ENCODE measurements at regions not wholly inside any gene's neighbourhood (a gene's known extent, or its start where the extent isn't known, plus 50 kb on each side); places are given as distances from the start of the nearest gene placed in this dataset.

GRCh38 chr6:158920311-158920905, 79.6 kb downstream of the RSPH3 start:
- TF ChIP-seq CTCF (IDR thresholded peaks at IDR 0.05) (no peak), POLR2A (IDR thresholded peaks at IDR 0.05) (no peak)
- Histone ChIP-seq H3K36me3 (ENCODE audit: low read depth, missing control alignments) (no peaks in the 10 kb centered on the region), H3K27ac (no peak overlapping the region), H3K9me3 (no peaks in the 10 kb centered on the region), H3K27me3 (no peaks in the 10 kb centered on the region), H3K4me1 (no peaks in the 10 kb centered on the region), H3K4me3 (no peak overlapping the region)
- intact Hi-C loops (cut with DNase I; ENCODE audit: low total_unique reads) = no loop called here
- DNase-seq = no peak
- 90 to 94% methylated on average over 12 to 14 of the region's 14 CpGs for WGBS, 2 donors

- TF ChIP-seq CTCF (IDR thresholded peaks at IDR 0.05) = no peak
- TF ChIP-seq POLR2A (IDR thresholded peaks at IDR 0.05) = no peak
- intact Hi-C loops (cut with DNase I; ENCODE audit: low total_unique reads) = no loop called here
- Histone ChIP-seq H3K27me3 (no peaks in the 10 kb centered on the region), H3K36me3 (ENCODE audit: low read depth, missing control alignments) (no peaks in the 10 kb centered on the region), H3K4me3 (no peak overlapping the region), H3K27ac (no peak overlapping the region), H3K9me3 (no peaks in the 10 kb centered on the region), H3K4me1 (no peaks in the 10 kb centered on the region)
- 85 to 88% methylated on average over 3 of the region's 3 CpGs for WGBS, 2 donors
- DNase-seq = no peak
Measured at GRCh38 chr6:158919865-158920264, 80.1 kb downstream of the RSPH3 start.

GRCh38 chr6:158916617-158917016, 83.4 kb downstream of the RSPH3 start:
- H3K4me1 ChIP-seq = no peaks in the 10 kb centered on the region
- intact Hi-C loops (cut with DNase I; ENCODE audit: low total_unique reads) = no loop called here
- H3K36me3 ChIP-seq (ENCODE audit: low read depth, missing control alignments) = no peaks in the 10 kb centered on the region
- H3K9me3 ChIP-seq = no peaks in the 10 kb centered on the region
- no peaks in the 10 kb centered on the region for H3K27me3 ChIP-seq
- DNase-seq = no peak
- no peak overlapping the region for H3K4me3 ChIP-seq
- TF ChIP-seq CTCF (IDR thresholded peaks at IDR 0.05) (no peak), POLR2A (IDR thresholded peaks at IDR 0.05) (no peak)
- 84 to 93% methylated on average over 11 of the region's 11 CpGs for WGBS, 2 donors
- no peak overlapping the region for H3K27ac ChIP-seq

- Histone ChIP-seq H3K27ac (no peak overlapping the region), H3K4me3 (no peak overlapping the region), H3K27me3 (no peaks in the 10 kb centered on the region), H3K9me3 (no peaks in the 10 kb centered on the region), H3K4me1 (no peaks in the 10 kb centered on the region), H3K36me3 (ENCODE audit: low read depth, missing control alignments) (no peaks in the 10 kb centered on the region)
- no peak for TF ChIP-seq POLR2A (IDR thresholded peaks at IDR 0.05)
- TF ChIP-seq CTCF (IDR thresholded peaks at IDR 0.05) = no peak
- no peak for DNase-seq
- intact Hi-C loops (cut with DNase I; ENCODE audit: low total_unique reads) = no loop called here
- WGBS, 2 donors = 90% methylated on average over 8 of the region's 8 CpGs
Measured at GRCh38 chr6:158914923-158915322, 85.1 kb downstream of the RSPH3 start.

DNA sequence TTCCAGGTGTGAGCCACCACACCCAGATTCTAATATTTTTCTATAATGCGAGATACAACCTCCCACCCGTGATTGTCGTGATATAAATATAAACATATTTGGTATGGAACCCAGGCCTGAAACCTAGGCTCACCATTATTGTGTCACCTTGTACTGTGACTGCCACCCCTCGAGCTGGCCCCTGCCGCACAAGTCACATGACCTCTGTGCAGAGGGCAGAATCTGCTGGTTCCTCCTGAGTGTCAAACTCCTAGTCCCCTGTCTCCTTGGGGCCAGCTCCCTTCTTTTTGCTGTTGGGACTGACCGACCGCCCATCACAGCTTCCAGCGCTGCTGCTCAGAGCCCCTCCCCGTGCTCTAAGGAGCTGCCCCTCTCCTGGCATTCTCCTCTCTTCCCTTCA, 86.4 kb downstream of the RSPH3 start:
- 76 to 84% methylated on average over 9 of the region's 9 CpGs for WGBS, 2 donors
- no peaks in the 10 kb centered on the region for H3K9me3 ChIP-seq
- no peaks in the 10 kb centered on the region for H3K4me1 ChIP-seq
- no peaks in the 10 kb centered on the region for H3K27me3 ChIP-seq
- no peak overlapping the region for H3K27ac ChIP-seq
- H3K36me3 ChIP-seq (ENCODE audit: low read depth, missing control alignments) = no peaks in the 10 kb centered on the region
- intact Hi-C loops (cut with DNase I; ENCODE audit: low total_unique reads) = no loop called here
- DNase-seq = no peak
- no peak for TF ChIP-seq CTCF (IDR thresholded peaks at IDR 0.05)
- no peak for TF ChIP-seq POLR2A (IDR thresholded peaks at IDR 0.05)
- H3K4me3 ChIP-seq = no peak overlapping the region
